Spleen (tissue), 11 donors: ENCODE measurements at regions not wholly inside any gene's neighbourhood (a gene's known extent, or its start where the extent isn't known, plus 50 kb on each side); places are given as distances from the start of the nearest gene placed in this dataset.

ENCODE experiments used
- DNase-seq: peaks from one replicate; pipeline ENCODE4 v3.0.0-alpha.2; 2020
- H3K27ac ChIP-seq, 8 donors: fragments of 200-600 bp; sonication (generic) in 7 of 8; 1 replicate in 4 of 8; 2 replicates in 4 of 8; pipeline versions ENCODE4 v1.5.0 to v1.8.0; 2016 to 2021; ENCODE audit warnings: inconsistent platforms in 4 of 8, mild to moderate bottlenecking in 4 of 8, moderate library complexity in 1 of 8
- H3K27me3 ChIP-seq, 7 donors: fragments of 200-600 bp; sonication (generic) in 6 of 7; replicated peaks in 1 of 7; 1 replicate in 4 of 7; 2 replicates in 3 of 7; pipeline versions ENCODE4 v1.5.0 to v1.8.0; 2016 to 2021; ENCODE audit warnings: inconsistent platforms in 3 of 7, mild to moderate bottlenecking in 1 of 7
- H3K36me3 ChIP-seq, 6 donors: fragments of 200-600 bp; sonication (generic) in 5 of 6; 1 replicate in 4 of 6; 2 replicates in 2 of 6; pipeline versions ENCODE4 v1.5.0 to v1.8.0; 2016 to 2021; ENCODE audit warnings: inconsistent platforms in 2 of 6
- H3K4me1 ChIP-seq, 6 donors: fragments of 200-600 bp; sonication (generic) in 5 of 6; 1 replicate in 3 of 6; 2 replicates in 3 of 6; pipeline versions ENCODE4 v1.5.0 to v1.8.0; 2016 to 2021; ENCODE audit warnings: inconsistent platforms in 3 of 6
- H3K4me3 ChIP-seq, 8 donors: fragments of 200-600 bp; sonication (generic) in 7 of 8; 1 replicate in 4 of 8; 2 replicates in 4 of 8; pipeline versions ENCODE4 v1.5.0 to v1.8.0; 2016 to 2021; ENCODE audit warnings: inconsistent platforms in 4 of 8, mild to moderate bottlenecking in 4 of 8, moderate library complexity in 2 of 8
- H3K9me3 ChIP-seq, 8 donors: fragments of 200-600 bp; sonication (generic) in 7 of 8; 1 replicate in 4 of 8; 2 replicates in 4 of 8; pipeline versions ENCODE4 v1.5.0 to v1.8.0; 2016 to 2021; ENCODE audit warnings: inconsistent platforms in 4 of 8
- CTCF ChIP-seq, 11 experiments: fragments of 200-600 bp in 7 of 11; fragments of 450-650 bp in 4 of 11; sonication (generic) in 4 of 11; IDR thresholded peaks in 8 of 11; conservative IDR thresholded peaks in 3 of 11; 1 replicate in 7 of 11; 2 replicates in 4 of 11; pipeline versions ENCODE4 v1.4.0 to v1.8.0; 2016 to 2021; ENCODE audit warnings: antibody characterized with exemption in 11 of 11, inconsistent platforms in 4 of 11, mild to moderate bottlenecking in 1 of 11
- POLR2A ChIP-seq, 3 donors: fragments of 450-650 bp; IDR thresholded peaks; one replicate each; pipeline ENCODE4 v1.5.1; 2017; ENCODE audit warnings: antibody characterized with exemption in 3 of 3, mild to moderate bottlenecking in 1 of 3
- POLR2AphosphoS5 ChIP-seq, 3 donors: sonication (generic); formaldehyde crosslinking; IDR thresholded peaks; one replicate each; pipeline ENCODE4 v1.5.1; 2017; ENCODE audit warnings: antibody characterized with exemption in 3 of 3
- WGBS, 5 donors: extraction: QIAGEN DNeasy Blood & Tissue Kit in 3 of 5; methylation state at CpG; one replicate each; pipeline versions ENCODE4 v1.1.5 to v1.1.7; 2013 to 2018; 5-methylcytosine and 5-hydroxymethylcytosine counted together
- intact Hi-C: fragments of 100-400 bp; cut with DNase I; formaldehyde crosslinking; loops from one replicate; pipeline ENCODE4 v1.15.0; 2023; ENCODE audit warnings: low total_unique reads
- donor health status: healthy with polysubstance abuse.
- donor health status: DM: no; HTN: no; CAD: no; lungs with moderate emphysema.
- donor health status: DM: no; HTN: no; CAD: no.
- donor health status: Bipolar disorder and iron deficiency.
- donor health status: healthy.
- donor health status: DM: no; HTN: no; CAD: no.
- donor health status: DM: yes; HTN: yes; CAD: no.

- Histone ChIP-seq H3K4me3 (no peak overlapping the region), H3K27me3 (peaks cover 0 to 38% (median 3%) of the 10 kb centered on the region in 7 donors), H3K9me3 (no peaks in the 10 kb centered on the region), H3K36me3 (no peaks in the 10 kb centered on the region), H3K27ac (no peak overlapping the region), H3K4me1 (no peaks in the 10 kb centered on the region)
- 89 to 94% (median 91%) methylated on average over 41 to 46 of the region's 46 CpGs for WGBS, 5 donors
- DNase-seq: no peak
- intact Hi-C loops: no loop called here
- TF ChIP-seq POLR2AphosphoS5 (IDR thresholded peaks at IDR 0.05): no peak
- no peak for TF ChIP-seq CTCF (IDR thresholded peaks at IDR 0.05 in 8 of 11, conservative IDR thresholded peaks at IDR 0.05 in 3 of 11)
- no peak for TF ChIP-seq POLR2A (IDR thresholded peaks at IDR 0.05)
Measured at GRCh38 chr2:238966072-238966937, 118.4 kb downstream of the TWIST2 start.

- Histone ChIP-seq H3K27me3 (peaks cover 0 to 48% (median 6%) of the 10 kb centered on the region in 7 donors), H3K9me3 (no peaks in the 10 kb centered on the region), H3K4me3 (no peak overlapping the region), H3K27ac (no peak overlapping the region), H3K4me1 (no peaks in the 10 kb centered on the region), H3K36me3 (no peaks in the 10 kb centered on the region)
- DNase-seq: no peak
- WGBS, 5 donors: 83 to 91% (median 88%) methylated on average over 43 of the region's 43 CpGs
- TF ChIP-seq POLR2A (IDR thresholded peaks at IDR 0.05) (no peak), CTCF (IDR thresholded peaks at IDR 0.05 in 8 of 11, conservative IDR thresholded peaks at IDR 0.05 in 3 of 11) (no peak), POLR2AphosphoS5 (IDR thresholded peaks at IDR 0.05) (no peak)
- intact Hi-C loops: no loop called here
Measured at GRCh38 chr2:238967031-238967977, 119.4 kb downstream of the TWIST2 start.

GRCh38 chr2:238967978-238968360, 120.1 kb downstream of the TWIST2 start:
- intact Hi-C loops: no loop called here
- DNase-seq: no peak

More at GRCh38 chr2:238967978-238968360, 120.1 kb downstream of the TWIST2 start:
- Histone ChIP-seq H3K36me3 (no peaks in the 10 kb centered on the region), H3K27me3 (peaks cover 0 to 54% (median 6%) of the 10 kb centered on the region in 7 donors), H3K27ac (no peak overlapping the region), H3K9me3 (no peaks in the 10 kb centered on the region), H3K4me3 (no peak overlapping the region), H3K4me1 (no peaks in the 10 kb centered on the region)
- WGBS, 5 donors: 66 to 75% (median 67%) methylated on average over 8 of the region's 8 CpGs
- no peak for TF ChIP-seq CTCF (IDR thresholded peaks at IDR 0.05 in 8 of 11, conservative IDR thresholded peaks at IDR 0.05 in 3 of 11)
- no peak for TF ChIP-seq POLR2A (IDR thresholded peaks at IDR 0.05)
- TF ChIP-seq POLR2AphosphoS5 (IDR thresholded peaks at IDR 0.05): no peak
